ENCODE measurements at regions not wholly inside any gene's neighbourhood (a gene's known extent, or its start where the extent isn't known, plus 50 kb on each side); places are given as distances from the start of the nearest gene placed in this dataset.
"Not testable (repeated sequence)": the region's sequence is repeated elsewhere in the genome, so short reads cannot be mapped to it uniquely, and the experiment has no call there.

DNA sequence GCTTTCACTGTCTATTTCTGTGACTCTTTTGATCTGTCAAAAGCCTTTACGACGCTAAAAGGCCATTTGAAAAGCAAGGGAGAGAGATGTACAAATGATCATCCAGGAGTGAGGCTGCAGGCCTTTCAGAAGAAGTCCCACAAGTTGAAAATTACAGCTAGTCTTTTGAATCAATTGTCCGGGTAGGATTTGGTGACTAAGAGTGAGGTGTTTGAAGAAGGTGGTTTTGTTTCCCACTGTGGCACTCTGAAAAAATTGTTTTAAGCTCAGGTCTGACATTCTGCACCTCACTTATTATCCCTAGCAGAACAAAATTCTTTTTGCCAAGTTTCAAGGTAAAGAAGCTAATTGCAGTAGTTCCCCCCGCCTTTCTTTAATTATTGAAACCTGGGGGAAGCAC lies 50.8 kb upstream of the TMEM108 start:
- no peak for DNase-seq (ENCODE audit: low spot score)

DNA sequence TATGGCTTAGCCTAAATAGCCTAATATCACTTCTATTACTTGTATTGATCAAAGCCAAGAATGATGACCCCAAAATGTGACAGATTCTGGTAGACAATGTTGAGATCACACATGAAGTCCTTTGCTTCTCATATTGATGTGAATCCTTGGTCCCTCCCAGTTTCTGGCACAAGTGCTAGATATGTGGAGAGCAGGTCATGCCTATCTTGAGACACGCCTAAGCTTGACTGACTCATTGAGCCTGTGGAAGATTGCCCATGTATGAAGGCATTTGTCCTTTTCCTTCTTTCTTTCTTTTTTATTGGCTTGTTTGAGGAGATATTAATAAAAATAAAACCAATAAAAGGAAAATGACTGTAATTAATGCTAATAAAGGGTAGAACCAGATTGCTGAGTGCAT lies 54.0 kb upstream of the TMEM108 start:
- DNase-seq (ENCODE audit: low spot score): no peak

DNA sequence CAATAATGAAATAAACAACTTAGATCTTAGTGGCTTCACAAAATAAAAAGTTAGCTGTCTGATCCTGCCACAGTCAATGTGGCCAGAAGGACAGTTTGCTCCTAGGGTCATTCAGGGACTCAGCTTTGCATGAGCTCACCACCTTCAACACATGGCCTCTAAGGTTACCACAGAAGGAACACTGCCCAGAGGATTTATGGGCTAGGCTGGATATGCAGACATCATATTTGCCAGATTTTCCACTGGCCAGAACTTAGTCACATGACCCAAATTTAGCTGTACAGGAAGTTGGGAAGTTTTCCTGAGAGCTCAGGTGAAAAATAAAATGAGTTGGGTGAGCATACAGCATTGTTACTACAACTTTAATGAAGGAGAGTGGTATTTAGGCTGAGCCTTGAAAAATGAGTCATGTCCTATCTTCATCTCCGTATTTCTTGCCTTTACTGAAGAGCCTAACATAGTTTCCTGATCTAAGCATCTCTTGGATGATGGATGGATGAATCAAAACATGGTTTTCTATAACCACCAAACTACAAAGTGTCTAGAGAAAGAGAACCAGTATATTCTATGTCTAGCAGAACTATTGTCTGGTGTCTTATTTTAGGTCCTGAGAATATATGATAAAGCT lies 54.9 kb upstream of the TMEM108 start:
- DNase-seq (ENCODE audit: low spot score): no peak

DNA sequence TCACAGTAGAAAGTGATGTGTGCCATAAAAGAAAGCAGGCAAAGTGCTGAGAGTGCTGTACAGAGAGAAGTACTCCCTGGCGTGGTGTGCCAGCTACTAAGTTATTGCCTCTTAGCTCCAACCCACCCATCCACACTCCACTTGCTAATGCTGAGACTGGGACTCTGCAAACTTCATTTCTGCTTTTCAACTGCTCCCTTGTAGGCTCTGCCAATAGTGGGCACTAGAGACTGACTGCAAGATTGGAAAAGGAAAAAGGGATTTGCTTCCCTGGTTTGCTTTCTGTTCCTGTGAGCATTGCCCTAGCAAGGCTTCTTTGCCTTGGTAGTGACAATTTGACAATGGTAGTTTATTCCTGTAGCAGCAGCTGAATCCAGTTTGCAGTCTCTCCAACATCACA lies 56.5 kb upstream of the TMEM108 start:
- DNase-seq (ENCODE audit: low spot score): no peak

DNA sequence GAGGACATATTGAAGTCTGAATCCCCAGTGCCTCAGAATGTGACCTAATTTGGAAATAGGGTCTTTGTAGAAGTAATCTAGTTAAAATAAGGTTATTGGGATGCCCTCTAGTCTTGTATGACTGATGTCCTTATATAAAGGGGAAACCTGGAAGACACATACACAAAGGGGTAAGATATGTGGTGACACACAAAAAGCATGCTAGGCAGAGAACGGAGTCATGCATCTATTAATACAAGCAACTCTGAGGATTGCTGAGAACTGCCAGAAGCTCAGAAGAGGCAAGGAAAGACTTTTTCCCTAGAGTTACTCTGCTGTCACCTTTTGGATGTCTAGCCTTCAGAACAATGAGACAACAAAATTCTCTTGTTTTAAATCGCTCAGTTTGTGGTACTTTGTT lies 58.1 kb upstream of the TMEM108 start:
- DNase-seq (ENCODE audit: low spot score): no peak

DNA sequence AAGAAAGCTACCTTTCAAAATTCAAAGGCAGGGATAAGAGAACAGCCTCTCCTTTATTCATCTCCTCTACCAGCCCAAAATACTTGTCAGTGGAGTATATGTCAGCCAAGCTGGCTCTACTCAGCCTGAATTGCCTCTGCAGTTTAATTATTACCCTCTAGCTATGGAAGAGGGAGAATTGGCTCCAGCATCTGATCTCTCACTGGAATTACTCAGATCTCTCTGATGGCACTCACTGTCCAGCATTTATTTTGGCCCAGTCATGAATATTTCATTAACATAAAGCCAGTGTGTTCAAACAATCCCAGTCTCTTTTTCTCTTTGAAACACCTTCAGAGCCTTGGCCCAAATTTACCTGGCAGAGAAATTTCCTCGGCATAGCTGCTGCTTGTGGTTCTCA lies 58.6 kb upstream of the TMEM108 start:
- no peak for DNase-seq (ENCODE audit: low spot score)

DNA sequence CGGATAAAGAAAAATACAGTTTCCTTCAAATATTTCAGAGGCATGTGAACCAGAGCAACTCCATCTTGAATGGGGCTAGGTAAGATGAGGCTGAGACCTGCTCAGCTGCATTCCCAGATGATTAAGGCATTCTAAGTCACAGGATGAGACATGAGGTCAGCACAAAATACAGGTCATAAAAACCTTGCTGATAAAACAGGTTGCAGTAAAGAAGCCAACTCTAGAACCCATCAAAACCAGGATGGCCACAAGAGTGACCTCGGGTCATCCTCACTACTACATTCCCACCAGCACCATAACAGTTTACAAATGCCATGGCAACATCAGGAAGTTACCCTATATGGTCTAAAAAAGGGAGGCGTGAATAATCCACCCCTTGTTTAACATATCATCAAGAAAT lies 59.2 kb upstream of the TMEM108 start:
- not testable (repeated sequence) for DNase-seq (ENCODE audit: low spot score)

DNA sequence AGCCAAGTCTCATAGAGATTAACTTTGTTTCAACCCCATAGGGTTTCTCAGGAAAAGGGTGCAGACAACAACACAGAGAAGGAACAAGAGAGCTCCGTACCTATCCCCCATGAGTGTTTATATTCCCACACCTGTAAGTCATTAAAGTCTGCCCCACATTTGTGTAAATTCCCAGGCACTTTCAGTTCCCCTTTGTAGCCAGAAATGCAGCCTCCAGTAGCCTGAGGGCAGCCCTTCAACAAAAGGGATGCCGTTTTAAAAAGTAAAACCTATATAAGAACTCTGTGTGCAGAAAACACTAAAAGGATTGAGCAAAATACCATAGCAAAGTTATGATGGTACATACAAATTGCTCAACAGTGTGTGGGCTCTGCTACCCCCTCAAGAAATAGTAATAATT lies 59.7 kb upstream of the TMEM108 start:
- no peak for DNase-seq (ENCODE audit: low spot score)

DNA sequence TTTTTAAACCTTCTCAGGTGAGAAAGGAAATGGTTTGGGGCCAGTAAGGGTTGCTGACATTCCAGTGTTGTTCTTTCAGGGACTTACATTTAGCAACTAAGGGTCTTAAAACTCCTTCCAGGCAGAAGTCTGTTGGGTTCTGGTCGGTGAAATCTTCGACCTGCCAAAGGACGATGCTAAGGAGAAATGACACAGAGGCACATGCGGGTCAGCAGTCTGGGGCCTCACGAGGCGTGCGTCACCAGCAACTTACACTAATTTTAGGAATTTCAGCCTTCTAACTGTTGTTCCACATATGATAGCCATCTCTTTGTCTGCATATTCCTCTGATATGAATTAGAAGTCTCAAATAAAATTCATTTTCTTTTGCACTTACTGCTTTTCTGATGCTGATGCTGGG lies 64.1 kb upstream of the TMEM108 start:
- no peak for DNase-seq (ENCODE audit: low spot score)

DNA sequence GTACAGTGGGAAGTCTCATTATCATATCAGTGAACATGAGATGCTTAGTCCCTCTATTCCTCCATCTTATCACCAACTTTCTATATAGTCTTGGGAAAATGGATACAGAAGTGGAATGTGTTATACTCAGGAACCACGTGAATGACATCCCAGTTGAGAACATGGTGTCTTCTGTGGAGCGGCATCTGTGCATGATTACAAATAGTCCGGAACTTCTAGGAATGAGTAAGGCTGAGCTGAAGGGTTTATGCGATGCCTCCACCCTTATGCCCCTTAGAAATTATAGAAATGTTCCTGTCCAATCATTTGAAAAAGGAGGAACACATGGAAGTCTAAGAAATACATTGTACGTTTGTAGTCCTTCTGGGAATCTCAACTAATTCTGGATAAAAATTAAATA lies 64.8 kb upstream of the TMEM108 start:
- DNase-seq (ENCODE audit: low spot score): no peak

DNA sequence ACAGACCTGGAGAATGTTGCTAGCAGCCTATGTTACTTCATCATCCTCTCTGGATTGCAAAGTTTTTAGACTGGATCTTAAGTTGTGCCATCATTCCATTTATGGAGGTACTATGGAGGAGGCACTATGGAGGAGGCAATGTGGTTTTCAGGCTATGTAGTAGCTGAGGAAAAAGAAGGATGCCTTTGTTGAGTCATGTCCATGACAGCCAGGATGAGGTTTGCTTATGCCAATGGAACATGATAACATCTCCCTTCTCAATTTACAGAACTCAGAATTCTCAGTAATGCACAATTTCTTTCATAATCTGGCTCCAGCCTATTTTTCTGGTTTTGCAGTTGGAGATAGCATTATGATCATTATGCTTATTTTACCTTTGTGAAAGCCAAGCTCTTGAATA lies 65.9 kb upstream of the TMEM108 start:
- DNase-seq (ENCODE audit: low spot score): no peak

DNA sequence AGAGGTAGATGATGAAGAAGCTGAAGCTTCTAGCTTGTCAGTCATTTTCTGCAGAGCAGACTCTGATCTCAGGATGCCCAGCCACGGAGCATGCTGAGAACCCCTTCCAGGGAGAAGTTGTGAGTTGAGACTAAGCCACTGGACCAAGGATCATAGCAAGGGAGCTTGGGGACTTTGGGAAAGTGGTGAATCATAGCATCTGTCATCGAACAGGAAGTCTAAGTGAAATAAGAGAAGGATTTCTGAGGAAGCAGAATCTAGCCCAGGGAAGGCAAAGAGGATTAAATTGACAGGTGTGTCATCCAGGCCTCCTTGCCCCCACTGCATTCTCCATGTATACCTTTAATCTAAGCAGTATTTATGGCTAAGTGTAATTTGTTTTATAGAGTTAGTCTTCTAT lies 71.8 kb upstream of the TMEM108 start:
- DNase-seq (ENCODE audit: low spot score): no peak

DNA sequence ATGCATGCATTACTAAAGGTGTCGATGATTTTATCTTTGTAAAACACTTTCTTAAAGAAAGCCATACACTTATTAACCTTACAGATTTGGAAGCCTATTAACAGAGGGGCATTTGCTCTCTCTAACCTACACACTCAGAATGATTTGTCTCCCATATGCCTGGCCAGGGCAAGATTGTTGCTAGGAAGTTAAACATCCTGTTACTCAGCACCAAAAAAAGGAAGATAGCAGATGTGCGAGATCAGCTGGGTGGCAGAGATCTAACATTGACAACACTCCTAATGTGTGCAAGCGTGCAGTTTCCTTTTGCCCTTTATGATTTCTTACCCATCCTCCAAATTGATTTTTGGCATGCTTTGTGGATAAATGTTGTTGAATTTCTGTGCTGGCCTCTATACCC lies 73.9 kb upstream of the TMEM108 start:
- DNase-seq (ENCODE audit: low spot score): no peak

DNA sequence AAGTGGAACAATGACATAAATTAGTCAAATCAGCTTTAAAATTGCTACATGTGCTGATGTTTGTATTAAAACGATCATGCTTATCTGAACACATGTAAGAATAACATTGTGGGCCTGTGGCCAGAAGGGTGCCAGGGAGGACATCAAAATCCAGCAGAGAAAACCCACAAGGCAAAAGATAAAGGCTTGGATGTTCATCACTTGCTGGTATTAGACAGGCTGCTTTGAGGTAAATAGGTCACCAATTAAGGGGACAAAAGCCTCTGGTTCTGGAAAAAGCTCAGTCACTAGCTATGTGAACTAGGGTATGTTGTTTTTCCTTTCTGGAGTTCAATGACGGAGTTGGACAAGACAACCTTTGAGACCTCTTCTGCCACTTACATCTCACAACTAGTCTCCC lies 74.4 kb upstream of the TMEM108 start:
- no peak for DNase-seq (ENCODE audit: low spot score)

DNA sequence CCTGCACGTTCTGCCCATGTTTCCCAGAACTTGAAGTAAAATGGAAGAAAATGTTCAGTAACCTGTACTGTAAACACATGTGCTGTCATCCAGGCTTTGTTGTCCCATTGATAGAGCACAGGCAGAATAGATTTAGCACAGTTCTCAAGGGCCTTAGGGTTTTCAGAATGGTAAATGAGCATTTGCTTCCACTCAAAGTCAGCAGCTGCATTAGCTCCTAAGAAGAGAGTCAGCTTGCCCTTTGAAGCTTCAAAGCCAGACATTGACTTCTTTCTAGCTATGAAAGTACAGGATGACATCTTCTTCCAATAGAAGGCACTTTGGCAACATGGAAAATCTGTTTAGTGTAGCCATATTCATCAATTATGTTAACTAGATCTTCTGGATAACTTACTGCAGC lies 76.2 kb upstream of the TMEM108 start:
- no peak for DNase-seq (ENCODE audit: low spot score)

DNA sequence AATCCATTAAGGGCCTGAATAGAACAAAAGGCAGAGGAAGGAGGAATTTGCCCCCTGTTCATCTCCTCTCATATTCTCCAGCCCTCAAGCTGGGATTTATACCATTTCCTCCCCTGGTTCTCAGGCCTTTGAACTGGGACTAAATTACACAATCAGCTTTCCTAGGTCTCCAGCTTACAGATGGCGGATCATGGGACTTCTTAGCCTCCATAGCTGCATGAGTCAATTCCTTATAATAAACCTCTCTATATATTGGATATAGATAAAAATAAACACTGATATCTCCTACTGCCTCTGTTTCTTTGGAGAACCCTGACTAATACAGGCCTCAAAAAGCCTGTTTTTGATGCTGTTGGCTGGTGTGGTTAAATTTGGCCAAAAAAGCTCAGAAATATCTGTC lies 84.5 kb upstream of the TMEM108 start:
- no peak for DNase-seq (ENCODE audit: low spot score)

DNA sequence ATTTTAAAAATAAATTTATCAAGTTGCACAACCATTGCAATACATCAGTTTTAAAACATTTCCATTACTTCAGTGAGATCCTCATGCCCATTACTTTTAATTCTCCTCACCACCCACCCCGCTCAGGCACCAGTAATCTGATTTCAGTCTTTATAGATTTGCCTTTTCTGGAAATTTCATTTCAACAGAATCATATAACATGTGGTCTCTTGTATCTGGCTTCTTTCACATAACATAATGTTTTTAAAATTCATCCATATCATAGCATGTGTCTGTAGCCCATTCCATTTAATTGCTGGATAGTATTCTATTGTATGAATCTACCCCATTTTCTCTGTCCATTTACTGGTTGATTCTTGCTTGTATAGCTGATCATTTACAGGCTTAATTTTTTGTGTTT lies 110.3 kb upstream of the TMEM108 start:
- no peak for DNase-seq (ENCODE audit: low spot score)

DNA sequence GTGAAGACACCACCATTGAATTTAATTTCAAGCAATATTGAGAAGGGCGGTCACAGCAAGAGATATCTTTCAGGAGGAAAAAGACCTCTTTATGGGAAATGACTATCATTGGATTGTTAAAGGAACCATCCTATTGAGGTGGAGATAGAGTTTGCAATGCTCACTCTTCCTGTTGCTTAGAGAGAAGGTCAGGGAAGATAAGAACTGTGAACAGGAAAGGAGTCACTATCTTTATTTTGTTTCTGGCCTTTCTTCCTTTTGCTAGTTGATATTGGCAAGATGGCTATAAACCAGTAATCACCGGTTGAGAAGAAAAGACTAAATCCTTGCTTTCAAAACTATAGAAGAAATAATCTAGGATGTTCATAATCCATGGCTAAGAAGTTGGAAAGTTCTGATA lies 112.1 kb upstream of the TMEM108 start:
- DNase-seq (ENCODE audit: low spot score): no peak

DNA sequence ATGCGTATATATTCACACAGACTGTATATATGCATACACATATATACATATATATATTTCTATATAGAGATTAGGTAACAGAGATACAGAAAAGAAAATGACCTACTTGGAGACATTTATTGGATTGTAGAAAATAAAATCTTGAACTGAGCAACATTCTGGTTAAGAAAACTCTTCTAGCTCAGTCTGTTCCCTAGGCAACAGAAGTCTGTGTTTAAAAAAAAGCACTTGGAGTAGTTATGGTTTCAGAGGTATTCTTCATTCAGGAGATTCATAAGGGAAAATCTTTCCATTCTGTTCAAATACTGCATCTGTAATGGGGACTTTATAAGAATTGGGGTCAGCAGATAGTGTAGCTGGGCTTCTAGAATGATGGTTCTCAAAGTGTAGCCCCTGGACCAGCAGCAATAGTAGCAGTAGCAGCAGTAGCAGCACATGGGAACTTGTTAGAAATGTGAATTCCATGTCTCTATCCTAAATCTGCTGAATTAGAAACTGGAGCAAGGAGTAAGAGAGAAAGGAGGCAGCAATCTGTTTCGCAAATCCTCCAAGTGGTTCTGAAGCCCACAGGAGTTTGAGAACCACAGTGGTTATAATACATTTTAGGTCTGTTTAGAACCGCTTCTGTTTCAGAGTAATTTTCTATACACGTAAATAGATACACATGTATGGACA lies 112.8 kb upstream of the TMEM108 start:
- no peak for DNase-seq (ENCODE audit: low spot score)

DNA sequence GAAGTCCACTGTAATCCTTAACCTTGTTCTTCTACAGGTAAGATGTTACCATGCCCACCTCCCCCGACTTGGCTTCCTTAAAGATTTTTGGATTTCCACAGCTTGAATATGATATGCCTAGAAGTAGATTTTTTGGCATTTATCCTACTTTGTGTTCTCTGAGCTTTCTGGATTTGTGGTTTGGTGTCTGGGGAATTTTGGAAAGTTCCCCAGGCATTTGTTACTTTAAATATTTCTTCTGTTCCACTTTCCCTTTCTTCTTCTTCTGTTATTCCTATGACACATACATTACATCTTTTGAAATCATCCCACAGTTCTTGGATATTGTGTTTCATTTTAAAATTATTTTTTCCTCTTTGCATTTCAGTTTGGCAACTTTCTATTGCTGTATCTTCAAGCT lies 122.1 kb upstream of the TMEM108 start:
- DNase-seq (ENCODE audit: low spot score): no peak

DNA sequence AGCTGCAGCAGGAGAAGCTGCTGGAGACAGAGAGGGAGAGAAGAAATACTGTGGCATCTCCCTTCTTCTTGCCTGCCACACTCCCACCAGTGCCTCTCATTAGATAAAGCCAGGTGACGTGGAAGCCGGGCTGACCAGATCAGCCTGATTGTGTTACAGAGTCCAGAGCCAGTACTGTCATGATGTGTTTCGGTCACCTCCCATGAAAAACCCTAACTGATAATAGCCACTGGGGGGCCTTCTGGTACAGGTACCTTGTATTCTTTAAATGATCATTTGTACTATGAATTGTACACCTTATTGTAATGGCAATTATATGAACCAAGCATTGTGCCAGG lies 125.8 kb upstream of the TMEM108 start:
- no peak for DNase-seq (ENCODE audit: low spot score)

DNA sequence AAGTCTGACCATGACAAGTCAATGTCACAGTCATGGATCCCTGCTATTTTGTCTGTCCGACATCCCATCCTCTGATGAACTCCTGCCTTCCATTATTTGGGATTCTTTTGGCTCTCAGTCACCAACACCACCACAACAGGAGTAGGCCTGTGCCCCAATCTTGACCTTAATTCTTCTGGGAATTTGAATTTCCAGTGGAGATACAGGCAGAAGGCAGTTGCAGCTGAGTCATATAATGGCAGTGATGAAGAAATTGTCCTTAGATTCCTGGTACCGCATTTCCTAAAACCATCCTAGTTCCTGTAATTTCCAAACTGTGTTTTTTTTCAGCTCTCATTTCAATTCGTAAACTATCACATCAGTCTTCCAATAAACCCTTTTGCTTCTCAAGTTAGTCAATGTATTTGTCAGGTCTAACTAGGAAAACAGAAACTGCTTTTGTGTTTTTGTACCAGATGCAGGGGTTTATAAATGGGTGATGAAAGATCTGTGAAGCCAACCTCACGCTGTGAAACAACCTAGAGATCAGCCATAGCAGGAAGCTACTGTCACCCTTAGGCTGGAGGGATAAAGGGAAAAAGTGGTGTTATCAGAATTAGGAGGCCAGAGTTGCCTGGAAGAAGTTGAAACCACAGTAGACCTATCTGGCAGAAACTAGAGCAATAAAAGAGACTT lies 126.3 kb upstream of the TMEM108 start:
- no peak for DNase-seq (ENCODE audit: low spot score)

DNA sequence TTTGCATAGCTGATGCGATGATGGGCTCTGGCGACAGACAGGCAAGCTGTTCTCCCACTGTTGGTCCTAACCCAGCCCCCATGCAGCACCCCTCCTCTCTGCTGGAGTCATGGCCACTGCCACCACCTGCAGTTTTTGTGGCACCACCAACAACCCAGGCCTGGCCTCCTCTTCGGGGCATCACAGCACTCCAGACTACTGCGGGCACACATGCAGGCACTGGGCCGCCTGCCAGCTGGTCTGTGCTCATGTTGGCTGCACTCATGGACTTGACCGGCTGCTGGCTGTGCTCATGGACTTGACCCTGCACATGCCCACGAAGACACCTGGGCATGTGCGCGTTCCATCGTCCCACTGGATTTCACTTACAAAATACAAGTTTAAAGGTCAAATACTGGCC lies 130.9 kb upstream of the TMEM108 start:
- peak; percentile 34 for DNase-seq (ENCODE audit: low spot score)

DNA sequence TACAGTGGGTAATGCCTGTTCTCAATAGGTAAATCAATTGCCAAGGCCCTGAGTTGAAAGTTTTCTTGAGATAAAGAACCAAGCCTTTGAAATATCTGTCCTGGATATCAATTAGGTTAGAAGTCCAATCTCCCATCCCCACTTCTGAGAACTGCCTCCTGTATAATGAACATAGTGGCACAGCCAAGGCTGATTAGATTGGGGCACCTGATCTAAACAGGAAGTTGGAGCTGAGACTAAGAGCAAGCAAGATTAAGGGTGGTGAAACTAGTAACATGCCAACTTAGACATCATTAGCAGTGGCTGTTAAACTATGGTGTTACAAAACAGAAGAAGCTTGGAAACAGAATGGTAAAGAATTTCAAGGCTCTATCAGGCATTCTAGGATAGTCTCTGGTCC lies 137.7 kb upstream of the TMEM108 start:
- DNase-seq (ENCODE audit: low spot score): no peak
